ENCODE measurements at regions not wholly inside any gene's neighbourhood (a gene's known extent, or its start where the extent isn't known, plus 50 kb on each side); places are given as distances from the start of the nearest gene placed in this dataset.

GRCh38 chr3:95810462-95810861 lies 1003.9 kb upstream of the EPHA6 start:
- TF ChIP-seq CTCF (IDR thresholded peaks at IDR 0.05) = no peak
- TF ChIP-seq POLR2A (IDR thresholded peaks at IDR 0.05) = no peak
